Ovary (tissue), 3 donors: ENCODE measurements at regions not wholly inside any gene's neighbourhood (a gene's known extent, or its start where the extent isn't known, plus 50 kb on each side); places are given as distances from the start of the nearest gene placed in this dataset.

Experiments
- EP300 ChIP-seq: sonication (generic); formaldehyde crosslinking; IDR thresholded peaks from one replicate; pipeline ENCODE4 v1.6.1; 2017; ENCODE audit warnings: antibody characterized with exemption
- TF ChIP-seq, protein P1 (sequence below), 3 donors: fragments of 450-650 bp in 2 of 3; fragments of 200-600 bp in 1 of 3; IDR thresholded peaks; one replicate each; pipeline versions ENCODE4 v1.5.1 to v1.8.0; 2016 to 2022; ENCODE audit warnings: antibody characterized with exemption in 3 of 3, mild to moderate bottlenecking in 1 of 3
- donor health status: DM: no; HTN: no; CAD: no.

DNA sequence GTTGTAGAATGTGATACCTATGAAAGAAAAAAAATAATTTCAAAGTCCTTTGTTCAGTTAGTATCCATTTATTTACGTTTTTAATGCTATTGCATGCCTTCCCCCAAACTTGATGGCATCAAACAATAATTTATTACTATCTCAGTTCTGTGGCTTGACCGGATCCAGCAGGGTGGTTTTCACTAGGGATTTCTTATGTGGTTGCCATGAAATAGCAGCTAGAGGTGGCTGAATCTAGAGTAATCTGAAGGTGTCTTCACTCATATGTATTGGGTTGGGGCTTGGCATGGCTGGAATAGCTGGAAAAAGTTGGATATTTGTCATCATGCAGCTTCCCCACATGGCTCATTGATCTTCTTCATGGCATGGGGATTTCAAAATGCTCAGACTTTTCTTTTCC is 619.3 kb upstream of the ZNF608 start:
- TF ChIP-seq, protein P1, sequence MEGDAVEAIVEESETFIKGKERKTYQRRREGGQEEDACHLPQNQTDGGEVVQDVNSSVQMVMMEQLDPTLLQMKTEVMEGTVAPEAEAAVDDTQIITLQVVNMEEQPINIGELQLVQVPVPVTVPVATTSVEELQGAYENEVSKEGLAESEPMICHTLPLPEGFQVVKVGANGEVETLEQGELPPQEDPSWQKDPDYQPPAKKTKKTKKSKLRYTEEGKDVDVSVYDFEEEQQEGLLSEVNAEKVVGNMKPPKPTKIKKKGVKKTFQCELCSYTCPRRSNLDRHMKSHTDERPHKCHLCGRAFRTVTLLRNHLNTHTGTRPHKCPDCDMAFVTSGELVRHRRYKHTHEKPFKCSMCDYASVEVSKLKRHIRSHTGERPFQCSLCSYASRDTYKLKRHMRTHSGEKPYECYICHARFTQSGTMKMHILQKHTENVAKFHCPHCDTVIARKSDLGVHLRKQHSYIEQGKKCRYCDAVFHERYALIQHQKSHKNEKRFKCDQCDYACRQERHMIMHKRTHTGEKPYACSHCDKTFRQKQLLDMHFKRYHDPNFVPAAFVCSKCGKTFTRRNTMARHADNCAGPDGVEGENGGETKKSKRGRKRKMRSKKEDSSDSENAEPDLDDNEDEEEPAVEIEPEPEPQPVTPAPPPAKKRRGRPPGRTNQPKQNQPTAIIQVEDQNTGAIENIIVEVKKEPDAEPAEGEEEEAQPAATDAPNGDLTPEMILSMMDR (IDR thresholded peaks at IDR 0.05), result no peak
- no peak for TF ChIP-seq EP300
